MV-4-11 (cell line): ENCODE measurements at regions not wholly inside any gene's neighbourhood (a gene's known extent, or its start where the extent isn't known, plus 50 kb on each side); places are given as distances from the start of the nearest gene placed in this dataset.
A peak's percentile ranks its signal among the peaks of the same experiment; 100 is the strongest.
"Not testable (repeated sequence)": the region's sequence is repeated elsewhere in the genome, so short reads cannot be mapped to it uniquely, and the experiment has no call there.

Experiments used
- DNase-seq: peaks from one replicate; lab custom pipeline; 2025; lab: John Stamatoyannopoulos, UW

GRCh38 chr6:100099189-100100074 lies 105.4 kb upstream of the MCHR2 start:
- peak; percentile 14 for DNase-seq

- DNase-seq, result no peak
Measured at GRCh38 chr6:100096936-100097335, 102.9 kb upstream of the MCHR2 start.

- DNase-seq, result no peak
Measured at GRCh38 chr6:100096341-100096740, 102.3 kb upstream of the MCHR2 start.

- no peak for DNase-seq
Measured at GRCh38 chr6:100093405-100093804, 99.4 kb upstream of the MCHR2 start.

GRCh38 chr6:100088009-100088408 lies 94.0 kb upstream of the MCHR2 start:
- no peak for DNase-seq

- no peak for DNase-seq
Measured at GRCh38 chr6:100084991-100085364, 91.0 kb upstream of the MCHR2 start.

- DNase-seq, result no peak
Measured at GRCh38 chr6:100084316-100084990, 90.4 kb upstream of the MCHR2 start.

- DNase-seq, result no peak
Measured at GRCh38 chr6:100078509-100078908, 84.5 kb upstream of the MCHR2 start.

GRCh38 chr6:100065348-100065747 lies 71.3 kb upstream of the MCHR2 start:
- no peak for DNase-seq

- no peak for DNase-seq
Measured at GRCh38 chr6:100062621-100063020, 68.6 kb upstream of the MCHR2 start.

- no peak for DNase-seq
Measured at GRCh38 chr6:100057941-100058340, 63.9 kb upstream of the MCHR2 start.

- no peak for DNase-seq
Measured at GRCh38 chr6:100050550-100050949, 56.5 kb upstream of the MCHR2 start.

- DNase-seq, result not testable (repeated sequence)
Measured at GRCh38 chr6:100043961-100044360, 49.9 kb upstream of the MCHR2 start.
